Common myeloid progenitor, CD34-positive (primary cell): ENCODE measurements at regions not wholly inside any gene's neighbourhood (a gene's known extent, or its start where the extent isn't known, plus 50 kb on each side); places are given as distances from the start of the nearest gene placed in this dataset.

ENCODE experiments used
- CTCF ChIA-PET: fragments of 350-600 bp; sonication (Branson Sonifier 250); formaldehyde crosslinking; loops from one replicate; lab custom pipeline; 2021; ENCODE audit warnings: antibody characterized with exemption; lab: Charles Lee
- POLR2A ChIA-PET: fragments of 350-600 bp; sonication (Branson Sonifier 250); formaldehyde crosslinking; loops from one replicate; lab custom pipeline; 2021; ENCODE audit warnings: antibody characterized with exemption; lab: Charles Lee
- DNase-seq, 3 donors: peaks; one replicate each; pipeline versions ENCODE4 v3.0.0 to v3.0.0-alpha.2; 2013
- H3K27ac ChIP-seq, 2 experiments: 1 replicate in 1 of 2; 2 replicates in 1 of 2; pipeline ENCODE4 v1.7.0; 2013; ENCODE audit warnings: inconsistent platforms in 2 of 2, low read length in 2 of 2, mild to moderate bottlenecking in 2 of 2, low read depth in 1 of 2, moderate library complexity in 1 of 2; ENCODE audit not compliant: severe bottlenecking in 2 of 2, insufficient read depth in 1 of 2, poor library complexity in 1 of 2
- H3K27me3 ChIP-seq, 5 experiments: replicated peaks in 2 of 5; 1 replicate in 3 of 5; 2 replicates in 2 of 5; pipeline versions ENCODE4 v1.6.1 to v1.7.0; 2013; ENCODE audit warnings: low read length in 4 of 5, mild to moderate bottlenecking in 2 of 5, moderate library complexity in 2 of 5, inconsistent platforms in 1 of 5; ENCODE audit not compliant: insufficient read depth in 5 of 5, control insufficient read depth in 4 of 5
- H3K36me3 ChIP-seq, 4 experiments: 1 replicate in 2 of 4; 2 replicates in 2 of 4; pipeline versions ENCODE4 v1.6.1 to v1.7.0; 2013; ENCODE audit warnings: low read length in 3 of 4, control low read depth in 1 of 4, mild to moderate bottlenecking in 1 of 4; ENCODE audit not compliant: control insufficient read depth in 4 of 4, insufficient read depth in 4 of 4
- H3K4me1 ChIP-seq, 4 experiments: 1 replicate in 3 of 4; 2 replicates in 1 of 4; pipeline versions ENCODE4 v1.6.1 to v1.7.1; 2013; ENCODE audit warnings: low read length in 3 of 4, mild to moderate bottlenecking in 3 of 4, control low read depth in 1 of 4, inconsistent platforms in 1 of 4, moderate library complexity in 1 of 4; ENCODE audit not compliant: control insufficient read depth in 4 of 4, insufficient read depth in 4 of 4; ENCODE audit errors: control extremely low read depth in 1 of 4
- H3K4me3 ChIP-seq, 7 experiments: 1 replicate in 4 of 7; 2 replicates in 3 of 7; pipeline versions ENCODE4 v1.5.1 to v1.7.0; 2013; ENCODE audit warnings: mild to moderate bottlenecking in 7 of 7, low read length in 6 of 7, moderate library complexity in 6 of 7, inconsistent platforms in 2 of 7, low read depth in 2 of 7, control low read depth in 1 of 7; ENCODE audit not compliant: insufficient read depth in 4 of 7, control insufficient read depth in 1 of 7; ENCODE audit errors: extremely low read depth in 1 of 7
- H3K9me3 ChIP-seq, 5 experiments: 1 replicate in 4 of 5; 2 replicates in 1 of 5; pipeline versions ENCODE4 v1.6.1 to v1.7.1; 2013; ENCODE audit warnings: low read length in 4 of 5, mild to moderate bottlenecking in 2 of 5, inconsistent platforms in 1 of 5, low read depth in 1 of 5, moderate library complexity in 1 of 5; ENCODE audit not compliant: control insufficient read depth in 4 of 5, insufficient read depth in 2 of 5; ENCODE audit errors: control extremely low read depth in 1 of 5
- WGBS: methylation state at CpG from one replicate; pipeline ENCODE4 v1.1.5; 2013; ENCODE audit not compliant: insufficient coverage; 5-methylcytosine and 5-hydroxymethylcytosine counted together

- no peaks in the 10 kb centered on the region for H3K36me3 ChIP-seq
- H3K4me3 ChIP-seq: no peak overlapping the region
- ChIA-PET POLR2A (no interaction called here), CTCF (interaction anchor here (0.6 to 2.3 kb wide), 2 partner anchors 299 to 364 kb away, joined by 3 to 10 read pairs; no protein-coding TSS in a partner anchor)
- H3K4me1 ChIP-seq: no peaks in the 10 kb centered on the region
- H3K27ac ChIP-seq: no peak overlapping the region
- no peaks in the 10 kb centered on the region for H3K9me3 ChIP-seq
- no peaks in the 10 kb centered on the region for H3K27me3 ChIP-seq
- no peak for DNase-seq
- 100% methylated on average over 4 of the region's 4 CpGs for WGBS
Measured at GRCh38 chr9:73565026-73565425, 413.4 kb downstream of the ANXA1 start.

- Histone ChIP-seq H3K9me3 (no peaks in the 10 kb centered on the region), H3K4me1 (no peaks in the 10 kb centered on the region), H3K36me3 (no peaks in the 10 kb centered on the region), H3K4me3 (no peak overlapping the region), H3K27me3 (no peaks in the 10 kb centered on the region), H3K27ac (no peak overlapping the region)
- ChIA-PET POLR2A (no interaction called here), CTCF (interaction anchor here (2.3 kb wide), 1 partner anchor 365 kb away, joined by 10 read pairs; no protein-coding TSS in a partner anchor)
- DNase-seq: peak; percentile 0 to 27 (median 9)
Measured at GRCh38 chr9:73565833-73566465, 414.3 kb downstream of the ANXA1 start.

- DNase-seq: no peak
- H3K27me3 ChIP-seq: no peaks in the 10 kb centered on the region
- H3K9me3 ChIP-seq: no peaks in the 10 kb centered on the region
- WGBS: no CpG with 5 or more reads among the region's 1 CpG
- H3K4me1 ChIP-seq: no peaks in the 10 kb centered on the region
- ChIA-PET POLR2A (no interaction called here), CTCF (interaction anchor here (0.6 to 2.3 kb wide), 2 partner anchors 126 to 365 kb away, joined by 3 to 10 read pairs; no protein-coding TSS in a partner anchor)
- H3K27ac ChIP-seq: no peak overlapping the region
- no peaks in the 10 kb centered on the region for H3K36me3 ChIP-seq
- H3K4me3 ChIP-seq: no peak overlapping the region
Measured at GRCh38 chr9:73566627-73567026, 415.0 kb downstream of the ANXA1 start.

- peak in 1 of 3 donors; percentile 27 for DNase-seq
- Histone ChIP-seq H3K9me3 (no peaks in the 10 kb centered on the region), H3K4me1 (peaks cover 0 to 6% (median 0%) of the 10 kb centered on the region in 4 experiments), H3K4me3 (no peak overlapping the region), H3K36me3 (no peaks in the 10 kb centered on the region), H3K27ac (no peak overlapping the region), H3K27me3 (no peaks in the 10 kb centered on the region)
- 52% methylated on average over 2 of the region's 4 CpGs for WGBS
- ChIA-PET CTCF (no interaction called here), POLR2A (no interaction called here)
Measured at GRCh38 chr9:73573235-73573634, 421.6 kb downstream of the ANXA1 start.

GRCh38 chr9:73575101-73576060, 423.7 kb downstream of the ANXA1 start:
- Histone ChIP-seq H3K4me1 (peaks cover 0 to 6% (median 0%) of the 10 kb centered on the region in 4 experiments), H3K27me3 (no peaks in the 10 kb centered on the region), H3K27ac (no peak overlapping the region), H3K9me3 (no peaks in the 10 kb centered on the region), H3K4me3 (no peak overlapping the region), H3K36me3 (no peaks in the 10 kb centered on the region)
- ChIA-PET CTCF (no interaction called here), POLR2A (no interaction called here)
- WGBS: 97% methylated on average over 3 of the region's 4 CpGs
- DNase-seq: no peak

- no peak overlapping the region for H3K4me3 ChIP-seq
- ChIA-PET POLR2A (no interaction called here), CTCF (interaction anchor here (1.3 kb wide), 1 partner anchor 19 kb away, joined by 3 read pairs; no protein-coding TSS in a partner anchor)
- H3K36me3 ChIP-seq: no peaks in the 10 kb centered on the region
- no peak for DNase-seq
- WGBS: 100% methylated on average over 1 of the region's 3 CpGs
- peaks cover 0 to 6% (median 0%) of the 10 kb centered on the region in 4 experiments for H3K4me1 ChIP-seq
- no peak overlapping the region for H3K27ac ChIP-seq
- H3K9me3 ChIP-seq: no peaks in the 10 kb centered on the region
- H3K27me3 ChIP-seq: no peaks in the 10 kb centered on the region
Measured at GRCh38 chr9:73577848-73578247, 426.2 kb downstream of the ANXA1 start.

- ChIA-PET CTCF (no interaction called here), POLR2A (no interaction called here)
- Histone ChIP-seq H3K4me3 (no peak overlapping the region), H3K9me3 (no peaks in the 10 kb centered on the region), H3K27me3 (no peaks in the 10 kb centered on the region), H3K27ac (no peak overlapping the region), H3K4me1 (no peaks in the 10 kb centered on the region), H3K36me3 (no peaks in the 10 kb centered on the region)
- no CpG with 5 or more reads among the region's 2 CpGs for WGBS
- no peak for DNase-seq
Measured at GRCh38 chr9:73579823-73580222, 428.2 kb downstream of the ANXA1 start.
